Erythroblast (primary cell): ENCODE measurements at regions not wholly inside any gene's neighbourhood (a gene's known extent, or its start where the extent isn't known, plus 50 kb on each side); places are given as distances from the start of the nearest gene placed in this dataset.

Experiments
- GATA1 ChIP-seq: IDR thresholded peaks from 2 replicates; pipeline ENCODE4 v1.6.1; 2011; ENCODE audit warnings: low read depth, mild to moderate bottlenecking, control low read depth, low read length, moderate library complexity
- POLR2A ChIP-seq: IDR thresholded peaks from 2 replicates; pipeline ENCODE4 v1.6.1; 2011; ENCODE audit warnings: mild to moderate bottlenecking, low read length

GRCh38 chr17:53633856-53634255 is 188.9 kb upstream of the KIF2B start:
- TF ChIP-seq POLR2A (no peak), GATA1 (no peak)
